Peyer's patch (tissue), 4 donors: ENCODE measurements at regions not wholly inside any gene's neighbourhood (a gene's known extent, or its start where the extent isn't known, plus 50 kb on each side); places are given as distances from the start of the nearest gene placed in this dataset.

Source experiments
- POLR2A ChIP-seq, 2 donors: fragments of 450-650 bp; IDR thresholded peaks; one replicate each; pipeline ENCODE4 v1.5.1; 2017; ENCODE audit warnings: antibody characterized with exemption in 2 of 2, mild to moderate bottlenecking in 2 of 2, moderate library complexity in 2 of 2
- TF ChIP-seq, protein P1 (sequence below), 6 experiments: fragments of 450-650 bp in 4 of 6; fragments of 200-600 bp in 2 of 6; sonication (generic) in 1 of 6; IDR thresholded peaks; one replicate each; pipeline ENCODE4 v1.5.1; 2017 to 2019; ENCODE audit warnings: antibody characterized with exemption in 6 of 6, mild to moderate bottlenecking in 3 of 6, moderate library complexity in 1 of 6

GRCh38 chr4:101540336-101540735 lies 193.0 kb upstream of the PPP3CA start:
- TF ChIP-seq, protein P1, sequence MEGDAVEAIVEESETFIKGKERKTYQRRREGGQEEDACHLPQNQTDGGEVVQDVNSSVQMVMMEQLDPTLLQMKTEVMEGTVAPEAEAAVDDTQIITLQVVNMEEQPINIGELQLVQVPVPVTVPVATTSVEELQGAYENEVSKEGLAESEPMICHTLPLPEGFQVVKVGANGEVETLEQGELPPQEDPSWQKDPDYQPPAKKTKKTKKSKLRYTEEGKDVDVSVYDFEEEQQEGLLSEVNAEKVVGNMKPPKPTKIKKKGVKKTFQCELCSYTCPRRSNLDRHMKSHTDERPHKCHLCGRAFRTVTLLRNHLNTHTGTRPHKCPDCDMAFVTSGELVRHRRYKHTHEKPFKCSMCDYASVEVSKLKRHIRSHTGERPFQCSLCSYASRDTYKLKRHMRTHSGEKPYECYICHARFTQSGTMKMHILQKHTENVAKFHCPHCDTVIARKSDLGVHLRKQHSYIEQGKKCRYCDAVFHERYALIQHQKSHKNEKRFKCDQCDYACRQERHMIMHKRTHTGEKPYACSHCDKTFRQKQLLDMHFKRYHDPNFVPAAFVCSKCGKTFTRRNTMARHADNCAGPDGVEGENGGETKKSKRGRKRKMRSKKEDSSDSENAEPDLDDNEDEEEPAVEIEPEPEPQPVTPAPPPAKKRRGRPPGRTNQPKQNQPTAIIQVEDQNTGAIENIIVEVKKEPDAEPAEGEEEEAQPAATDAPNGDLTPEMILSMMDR (IDR thresholded peaks at IDR 0.05) = no peak
- no peak for TF ChIP-seq POLR2A (IDR thresholded peaks at IDR 0.05)
